Nephron progenitor cell (in vitro differentiated cells): ENCODE measurements at regions not wholly inside any gene's neighbourhood (a gene's known extent, or its start where the extent isn't known, plus 50 kb on each side); places are given as distances from the start of the nearest gene placed in this dataset.
"Not testable (repeated sequence)": the region's sequence is repeated elsewhere in the genome, so short reads cannot be mapped to it uniquely, and the experiment has no call there.

Experiments
- DNase-seq: peaks from one replicate; pipeline ENCODE4 v3.0.0; 2021
- H3K27ac Mint-ChIP-seq: 2 replicates; pipeline ENCODE4 v1.8.0; 2021; ENCODE audit warnings: mild to moderate bottlenecking, moderate library complexity, mixed read lengths
- H3K27me3 Mint-ChIP-seq: 2 replicates; pipeline ENCODE4 v1.8.0; 2021; ENCODE audit warnings: mild to moderate bottlenecking, low read depth, mixed read lengths; ENCODE audit not compliant: poor library complexity
- H3K36me3 Mint-ChIP-seq: 2 replicates; pipeline ENCODE4 v1.8.0; 2021; ENCODE audit warnings: low read depth, mixed read lengths
- H3K4me1 Mint-ChIP-seq: 2 replicates; pipeline ENCODE4 v1.8.0; 2021; ENCODE audit warnings: mixed read lengths
- H3K4me3 Mint-ChIP-seq: 2 replicates; pipeline ENCODE4 v1.8.0; 2021; ENCODE audit warnings: mild to moderate bottlenecking, moderate library complexity, mixed read lengths
- H3K9me3 Mint-ChIP-seq: 2 replicates; pipeline ENCODE4 v1.8.0; 2021; ENCODE audit warnings: mild to moderate bottlenecking, moderate library complexity, mixed read lengths
- CTCF ChIP-seq: fragments of 200-600 bp; sonication (generic); IDR thresholded peaks from 2 replicates; pipeline ENCODE4 v1.5.0; 2021; ENCODE audit warnings: antibody characterized with exemption

- no peaks in the 10 kb centered on the region for H3K36me3 Mint-ChIP-seq
- peaks cover 13% of the 10 kb centered on the region for H3K27me3 Mint-ChIP-seq
- H3K27ac Mint-ChIP-seq = no peak overlapping the region
- no peak overlapping the region for H3K4me3 Mint-ChIP-seq
- no peaks in the 10 kb centered on the region for H3K9me3 Mint-ChIP-seq
- no peak for DNase-seq
- TF ChIP-seq CTCF = no peak
- no peaks in the 10 kb centered on the region for H3K4me1 Mint-ChIP-seq
Measured at GRCh38 chr12:126930234-126930633, 1336.7 kb upstream of the TMEM132C start.

GRCh38 chr12:126932156-126932555, 1334.8 kb upstream of the TMEM132C start:
- Mint-ChIP-seq H3K4me1 (no peaks in the 10 kb centered on the region), H3K4me3 (no peak overlapping the region), H3K27ac (no peak overlapping the region), H3K36me3 (no peaks in the 10 kb centered on the region), H3K9me3 (no peaks in the 10 kb centered on the region), H3K27me3 (peaks cover 8% of the 10 kb centered on the region)
- DNase-seq = no peak
- TF ChIP-seq CTCF = no peak

- no peaks in the 10 kb centered on the region for H3K4me1 Mint-ChIP-seq
- peaks cover 5% of the 10 kb centered on the region for H3K27me3 Mint-ChIP-seq
- H3K9me3 Mint-ChIP-seq = no peaks in the 10 kb centered on the region
- H3K36me3 Mint-ChIP-seq = no peaks in the 10 kb centered on the region
- H3K27ac Mint-ChIP-seq = no peak overlapping the region
- no peak overlapping the region for H3K4me3 Mint-ChIP-seq
- no peak for TF ChIP-seq CTCF
- no peak for DNase-seq
Measured at GRCh38 chr12:126935435-126935834, 1331.5 kb upstream of the TMEM132C start.

- no peak for DNase-seq
- TF ChIP-seq CTCF = no peak
- Mint-ChIP-seq H3K4me3 (no peak overlapping the region), H3K9me3 (peaks cover 7% of the 10 kb centered on the region), H3K36me3 (no peaks in the 10 kb centered on the region), H3K4me1 (no peaks in the 10 kb centered on the region), H3K27me3 (peaks cover 5% of the 10 kb centered on the region), H3K27ac (no peak overlapping the region)
Measured at GRCh38 chr12:126936181-126936851, 1330.7 kb upstream of the TMEM132C start.

GRCh38 chr12:126937431-126937830, 1329.5 kb upstream of the TMEM132C start:
- Mint-ChIP-seq H3K36me3 (no peaks in the 10 kb centered on the region), H3K27ac (no peak overlapping the region), H3K4me3 (no peak overlapping the region), H3K27me3 (peaks cover 5% of the 10 kb centered on the region), H3K9me3 (peaks cover 12% of the 10 kb centered on the region), H3K4me1 (no peaks in the 10 kb centered on the region)
- no peak for TF ChIP-seq CTCF
- no peak for DNase-seq

GRCh38 chr12:126944684-126945083, 1322.3 kb upstream of the TMEM132C start:
- no peaks in the 10 kb centered on the region for H3K4me1 Mint-ChIP-seq
- H3K27me3 Mint-ChIP-seq = peaks cover 12% of the 10 kb centered on the region
- H3K4me3 Mint-ChIP-seq = no peak overlapping the region
- DNase-seq = no peak
- no peak overlapping the region for H3K27ac Mint-ChIP-seq
- TF ChIP-seq CTCF = no peak
- H3K9me3 Mint-ChIP-seq = peaks cover 12% of the 10 kb centered on the region
- no peaks in the 10 kb centered on the region for H3K36me3 Mint-ChIP-seq

- not testable (repeated sequence) for H3K4me3 Mint-ChIP-seq, H3K27ac Mint-ChIP-seq, H3K36me3 Mint-ChIP-seq, H3K4me1 Mint-ChIP-seq, DNase-seq, H3K9me3 Mint-ChIP-seq
- peaks cover 13% of the 10 kb centered on the region for H3K27me3 Mint-ChIP-seq
Measured at GRCh38 chr12:126946958-126947357, 1320.0 kb upstream of the TMEM132C start.
